Left ventricle myocardium inferior (tissue), 1 donor: ENCODE measurements at regions not wholly inside any gene's neighbourhood (a gene's known extent, or its start where the extent isn't known, plus 50 kb on each side); places are given as distances from the start of the nearest gene placed in this dataset.

Experiments
- DNase-seq: peaks from one replicate; pipeline ENCODE4 v3.0.0-alpha.2; 2020
- H3K27ac ChIP-seq: fragments of 200-600 bp; replicated peaks from 2 replicates; pipeline ENCODE4 v1.8.0; 2021
- H3K27me3 ChIP-seq: fragments of 200-600 bp; 2 replicates; pipeline ENCODE4 v1.8.0; 2021; ENCODE audit warnings: low read depth
- H3K36me3 ChIP-seq: fragments of 200-600 bp; 2 replicates; pipeline ENCODE4 v1.8.0; 2021
- H3K4me1 ChIP-seq: fragments of 200-600 bp; 2 replicates; pipeline ENCODE4 v1.8.0; 2021
- H3K4me3 ChIP-seq: fragments of 200-600 bp; 2 replicates; pipeline ENCODE4 v1.8.0; 2021; ENCODE audit warnings: mild to moderate bottlenecking, moderate library complexity
- H3K9me3 ChIP-seq: fragments of 200-600 bp; replicated peaks from 2 replicates; pipeline ENCODE4 v1.8.0; 2021
- CTCF ChIP-seq: fragments of 200-600 bp; IDR thresholded peaks from 2 replicates; pipeline ENCODE4 v1.8.0; 2021; ENCODE audit warnings: antibody characterized with exemption, mild to moderate bottlenecking, borderline replicate concordance
- intact Hi-C: fragments of 100-400 bp; cut with micrococcal nuclease; formaldehyde crosslinking; loops from one replicate; pipeline ENCODE4 v1.11.0; 2022
- donor health status: DM: no; HTN: yes; CAD: no; lungs with severe emphysema.

- DNase-seq, result no peak
- H3K4me1 ChIP-seq, result peaks cover 7% of the 10 kb centered on the region
- H3K27ac ChIP-seq, result no peak overlapping the region
- TF ChIP-seq CTCF, result no peak
- H3K4me3 ChIP-seq, result no peak overlapping the region
- H3K27me3 ChIP-seq, result peaks cover 3% of the 10 kb centered on the region
- no peaks in the 10 kb centered on the region for H3K9me3 ChIP-seq
- H3K36me3 ChIP-seq, result no peaks in the 10 kb centered on the region
- intact Hi-C loops, result no loop called here
These were observed 301.0 kb upstream of the KCNN2 start for GRCh38 chr5:114060866-114061265.

- no peaks in the 10 kb centered on the region for H3K9me3 ChIP-seq
- H3K4me3 ChIP-seq, result no peak overlapping the region
- DNase-seq, result no peak
- no peaks in the 10 kb centered on the region for H3K4me1 ChIP-seq
- intact Hi-C loops, result no loop called here
- no peaks in the 10 kb centered on the region for H3K27me3 ChIP-seq
- no peak overlapping the region for H3K27ac ChIP-seq
- TF ChIP-seq CTCF, result no peak
- H3K36me3 ChIP-seq, result no peaks in the 10 kb centered on the region
These were observed 298.7 kb upstream of the KCNN2 start for GRCh38 chr5:114062932-114063867.

GRCh38 chr5:114065912-114066311, 296.0 kb upstream of the KCNN2 start:
- Histone ChIP-seq H3K27ac (no peak overlapping the region), H3K4me3 (no peak overlapping the region), H3K36me3 (no peaks in the 10 kb centered on the region), H3K9me3 (no peaks in the 10 kb centered on the region), H3K27me3 (no peaks in the 10 kb centered on the region), H3K4me1 (no peaks in the 10 kb centered on the region)
- intact Hi-C loops, result no loop called here
- TF ChIP-seq CTCF, result no peak
- DNase-seq, result no peak

GRCh38 chr5:114070093-114070722, 291.7 kb upstream of the KCNN2 start:
- no peak overlapping the region for H3K27ac ChIP-seq
- no peak for DNase-seq
- H3K36me3 ChIP-seq, result no peaks in the 10 kb centered on the region
- TF ChIP-seq CTCF, result no peak
- no peaks in the 10 kb centered on the region for H3K4me1 ChIP-seq
- no peak overlapping the region for H3K4me3 ChIP-seq
- no peaks in the 10 kb centered on the region for H3K27me3 ChIP-seq
- H3K9me3 ChIP-seq, result no peaks in the 10 kb centered on the region
- intact Hi-C loops, result no loop called here

- Histone ChIP-seq H3K4me1 (no peaks in the 10 kb centered on the region), H3K9me3 (peaks cover 12% of the 10 kb centered on the region), H3K27me3 (no peaks in the 10 kb centered on the region), H3K27ac (no peak overlapping the region), H3K4me3 (no peak overlapping the region), H3K36me3 (no peaks in the 10 kb centered on the region)
- DNase-seq, result no peak
- intact Hi-C loops, result no loop called here
- TF ChIP-seq CTCF, result no peak
These were observed 272.6 kb upstream of the KCNN2 start for GRCh38 chr5:114089259-114089658.
